NAMALWA (cell line): ENCODE measurements at regions not wholly inside any gene's neighbourhood (a gene's known extent, or its start where the extent isn't known, plus 50 kb on each side); places are given as distances from the start of the nearest gene placed in this dataset.

Source experiments
- DNase-seq: peaks from one replicate; pipeline ENCODE4 v3.0.0-alpha.2; 2015; ENCODE audit warnings: low spot score

GRCh38 chr7:130880668-130881067, 146.7 kb upstream of the KLF14 start:
- DNase-seq: no peak

- DNase-seq: no peak
Measured at GRCh38 chr7:130881091-130881798, 147.2 kb upstream of the KLF14 start.

GRCh38 chr7:130881799-130882141, 147.8 kb upstream of the KLF14 start:
- DNase-seq: no peak

- DNase-seq: no peak
Measured at GRCh38 chr7:130882396-130882795, 148.4 kb upstream of the KLF14 start.

GRCh38 chr7:130883928-130884327, 149.9 kb upstream of the KLF14 start:
- no peak for DNase-seq

- DNase-seq: no peak
Measured at GRCh38 chr7:130884437-130885417, 150.7 kb upstream of the KLF14 start.

- DNase-seq: no peak
Measured at GRCh38 chr7:130886438-130887135, 152.6 kb upstream of the KLF14 start.

GRCh38 chr7:130887182-130887956, 153.4 kb upstream of the KLF14 start:
- no peak for DNase-seq

GRCh38 chr7:130887957-130888371, 154.0 kb upstream of the KLF14 start:
- DNase-seq: no peak

- DNase-seq: no peak
Measured at GRCh38 chr7:130888468-130888867, 154.5 kb upstream of the KLF14 start.

GRCh38 chr7:130890176-130891020, 156.4 kb upstream of the KLF14 start:
- DNase-seq: no peak

- no peak for DNase-seq
Measured at GRCh38 chr7:130891254-130892094, 157.5 kb upstream of the KLF14 start.

GRCh38 chr7:130893441-130893894, 159.5 kb upstream of the KLF14 start:
- DNase-seq: no peak

- DNase-seq: no peak
Measured at GRCh38 chr7:130894146-130894908, 160.3 kb upstream of the KLF14 start.

- no peak for DNase-seq
Measured at GRCh38 chr7:130894909-130895750, 161.1 kb upstream of the KLF14 start.

- peak; percentile 46 for DNase-seq
Measured at GRCh38 chr7:130896051-130896881, 162.3 kb upstream of the KLF14 start.

GRCh38 chr7:130896898-130897514, 163.0 kb upstream of the KLF14 start:
- peak; percentile 92 for DNase-seq
